HG03354 (cell line): ENCODE measurements at regions not wholly inside any gene's neighbourhood (a gene's known extent, or its start where the extent isn't known, plus 50 kb on each side); places are given as distances from the start of the nearest gene placed in this dataset.

Source experiments
- ATAC-seq: cut with Tn5 transposase; IDR thresholded peaks from one replicate; pipeline ENCODE4 v1.9.1; 2021; ENCODE audit warnings: mild to moderate bottlenecking; ENCODE audit not compliant: unreplicated experiment, poor library complexity, severe bottlenecking

GRCh38 chr3:83868909-83869567 lies 1089.8 kb upstream of the CADM2 start:
- ATAC-seq = no peak

DNA sequence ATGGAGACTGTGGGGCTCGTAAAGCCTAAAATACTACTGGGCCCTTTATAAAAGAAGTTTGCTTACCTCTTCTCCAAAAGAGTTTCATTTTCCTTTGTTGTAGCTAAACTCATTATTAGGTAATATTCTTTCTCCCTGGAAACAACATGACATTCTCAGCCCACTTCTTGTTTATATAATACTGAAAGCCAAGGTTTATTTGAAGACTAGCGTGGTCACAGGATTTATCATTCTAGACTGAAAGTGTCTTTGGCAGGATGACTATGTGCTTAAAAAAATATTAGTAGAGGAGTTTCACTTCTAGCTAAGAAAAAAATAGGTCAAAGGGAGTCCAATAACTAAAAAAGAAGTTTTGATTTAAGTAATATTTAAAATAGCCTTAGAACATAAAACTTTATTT lies 1085.2 kb upstream of the CADM2 start:
- ATAC-seq = no peak

DNA sequence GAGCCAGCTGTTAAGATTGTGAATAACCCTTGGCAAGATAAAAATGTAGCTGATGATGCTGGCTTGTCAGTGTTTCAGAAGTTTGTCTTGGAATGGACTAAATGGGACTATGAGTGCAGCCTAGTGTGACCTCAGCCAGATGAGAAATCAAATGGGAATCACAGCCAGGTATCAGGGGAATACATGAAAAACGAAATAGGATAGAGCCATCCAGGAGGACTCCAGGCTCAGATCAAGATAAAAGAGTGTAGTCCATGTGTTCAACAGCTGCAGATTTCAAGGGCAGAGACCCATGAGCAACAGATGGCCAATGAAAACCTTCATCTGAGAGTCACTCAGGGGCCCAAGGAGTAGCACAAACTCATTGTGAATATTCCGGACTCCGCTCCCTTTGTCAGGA lies 1080.9 kb upstream of the CADM2 start:
- ATAC-seq = no peak

- no peak for ATAC-seq
Observed at GRCh38 chr3:83882701-83883100, 1076.1 kb upstream of the CADM2 start.

GRCh38 chr3:83890039-83890762 lies 1068.6 kb upstream of the CADM2 start:
- no peak for ATAC-seq

GRCh38 chr3:83890763-83891135 lies 1068.0 kb upstream of the CADM2 start:
- no peak for ATAC-seq

DNA sequence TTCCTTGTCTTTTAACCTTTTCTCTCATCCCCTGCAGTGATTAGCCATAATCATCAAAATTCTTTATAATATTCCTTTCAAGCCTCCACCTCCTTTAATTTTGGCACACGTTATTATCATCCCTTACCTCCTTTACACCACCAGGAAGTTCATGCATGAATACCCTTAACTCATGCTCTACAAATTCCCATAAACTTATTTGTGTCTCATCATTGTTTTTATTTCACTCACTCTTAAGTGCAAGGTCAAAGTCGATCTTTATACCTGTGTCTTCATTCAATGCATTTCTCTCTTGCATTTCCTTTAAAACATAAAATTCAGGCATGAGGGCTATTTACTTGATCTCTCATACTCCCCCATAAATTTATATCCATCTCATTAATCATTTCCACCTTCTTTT lies 1064.6 kb upstream of the CADM2 start:
- ATAC-seq = no peak

- ATAC-seq = no peak
Observed at GRCh38 chr3:83895892-83896291, 1062.9 kb upstream of the CADM2 start.

DNA sequence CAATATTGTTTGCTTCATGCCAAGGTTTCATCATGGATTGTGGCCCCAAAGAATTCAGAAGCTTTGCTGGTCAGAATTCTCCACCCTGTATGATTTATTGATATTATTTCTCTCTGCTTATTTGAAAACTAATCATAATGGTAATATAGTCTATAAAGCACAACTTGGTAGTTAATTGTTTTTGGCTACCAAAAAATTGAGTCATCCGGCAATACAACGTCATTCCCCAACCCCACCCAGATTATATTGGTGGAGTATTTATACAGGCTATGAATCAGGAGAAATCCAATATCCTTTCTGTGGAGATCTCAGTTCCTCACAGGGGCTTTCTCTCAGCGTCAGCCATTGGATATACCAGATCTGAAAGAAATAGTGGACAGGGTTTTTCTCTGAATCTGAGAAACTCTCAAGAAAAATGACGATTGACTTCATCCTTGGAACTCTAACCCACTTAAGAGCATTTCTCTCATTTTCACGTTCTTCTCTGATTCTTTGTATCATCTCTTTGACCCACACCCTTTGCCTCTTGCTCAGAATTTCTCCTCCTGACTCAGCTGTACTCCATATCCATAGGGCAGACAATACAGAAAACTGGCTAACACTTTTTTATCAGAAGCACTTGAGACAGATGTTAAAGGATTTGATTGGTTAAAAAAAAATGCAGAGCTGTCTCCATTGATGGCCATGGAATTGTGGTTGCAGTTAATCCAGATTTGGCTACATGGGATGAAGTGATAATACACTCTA lies 1055.8 kb upstream of the CADM2 start:
- no peak for ATAC-seq

GRCh38 chr3:83913381-83913780 lies 1045.4 kb upstream of the CADM2 start:
- no peak for ATAC-seq

GRCh38 chr3:83926291-83926690 lies 1032.5 kb upstream of the CADM2 start:
- ATAC-seq = no peak

- ATAC-seq = no peak
Observed at GRCh38 chr3:83928391-83928790, 1030.4 kb upstream of the CADM2 start.

GRCh38 chr3:83928903-83929302 lies 1029.9 kb upstream of the CADM2 start:
- ATAC-seq = no peak

GRCh38 chr3:83934192-83935021 lies 1024.4 kb upstream of the CADM2 start:
- no peak for ATAC-seq

- no peak for ATAC-seq
Observed at GRCh38 chr3:83938491-83938890, 1020.3 kb upstream of the CADM2 start.

DNA sequence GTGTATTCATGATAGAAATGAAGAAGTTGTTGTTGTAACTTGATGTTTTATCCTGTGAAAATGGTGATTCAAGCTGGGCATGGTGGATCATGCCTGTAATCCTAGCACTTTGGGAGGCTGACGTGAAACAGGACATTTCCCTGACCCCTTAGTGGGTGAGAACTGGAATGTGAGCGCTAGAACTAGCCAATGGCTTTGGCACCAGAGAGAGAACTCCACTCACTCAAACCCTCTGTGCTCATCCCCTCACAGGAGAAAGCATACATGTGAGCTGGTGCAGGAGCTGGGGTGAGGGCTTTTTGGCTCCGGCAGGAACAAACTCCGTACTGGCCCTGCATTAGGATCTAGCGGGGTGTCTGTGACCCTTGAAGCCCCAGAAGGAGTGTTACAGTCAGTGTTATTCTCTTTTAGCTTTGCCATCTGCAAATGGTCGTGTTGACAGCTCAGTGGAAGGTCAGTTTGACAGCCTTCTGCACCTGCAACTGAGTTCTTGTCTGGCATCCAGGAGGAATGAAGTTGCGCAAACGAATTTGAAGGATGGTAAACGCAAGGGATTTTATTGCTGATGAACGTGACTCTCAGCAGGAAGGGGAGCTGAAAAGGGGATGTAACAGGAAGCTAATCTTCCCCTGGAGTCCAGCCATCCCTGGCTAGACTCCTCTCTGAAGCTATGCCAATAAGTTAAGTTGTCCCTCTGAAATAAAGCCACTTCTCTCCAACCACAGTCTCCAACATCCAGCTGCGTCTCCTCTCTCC lies 1016.6 kb upstream of the CADM2 start:
- no peak for ATAC-seq

DNA sequence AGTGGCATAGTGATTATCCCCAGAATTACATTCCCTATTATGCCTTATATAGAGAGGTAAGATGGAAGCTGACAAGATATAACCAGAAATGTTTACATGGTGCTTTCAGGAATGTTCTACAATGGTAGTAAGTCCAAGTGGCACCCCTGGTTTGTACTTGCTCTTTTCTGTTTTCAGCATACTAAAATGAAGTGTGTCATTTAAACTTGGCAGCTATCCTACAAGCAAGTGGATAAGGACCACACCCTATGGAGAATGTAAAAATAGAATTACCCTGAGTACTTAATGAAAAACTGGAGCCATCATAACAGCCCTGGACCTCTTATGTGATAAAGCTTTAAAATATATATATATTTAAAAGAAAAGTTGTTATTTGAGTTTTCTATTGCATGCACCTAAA lies 1012.7 kb upstream of the CADM2 start:
- ATAC-seq = no peak

DNA sequence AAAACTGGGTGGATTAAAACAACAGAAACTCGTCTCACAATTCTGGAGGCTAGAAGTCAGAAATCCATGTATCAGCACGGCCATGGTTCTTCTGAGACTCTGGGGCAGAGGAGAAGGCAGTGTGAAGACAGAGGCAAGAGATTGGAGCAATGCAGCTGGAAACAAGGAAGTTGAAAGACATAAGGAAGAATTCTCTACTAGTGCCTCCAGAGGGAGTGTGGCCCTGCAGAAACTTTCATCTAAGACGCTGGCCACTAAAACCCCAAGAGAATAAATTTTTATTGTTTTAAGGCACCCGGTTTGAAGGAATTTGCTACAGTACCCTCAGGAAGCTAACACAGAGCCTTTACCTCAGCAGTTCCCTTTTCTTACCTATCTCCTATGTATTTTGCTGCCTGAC lies 1012.2 kb upstream of the CADM2 start:
- no peak for ATAC-seq

DNA sequence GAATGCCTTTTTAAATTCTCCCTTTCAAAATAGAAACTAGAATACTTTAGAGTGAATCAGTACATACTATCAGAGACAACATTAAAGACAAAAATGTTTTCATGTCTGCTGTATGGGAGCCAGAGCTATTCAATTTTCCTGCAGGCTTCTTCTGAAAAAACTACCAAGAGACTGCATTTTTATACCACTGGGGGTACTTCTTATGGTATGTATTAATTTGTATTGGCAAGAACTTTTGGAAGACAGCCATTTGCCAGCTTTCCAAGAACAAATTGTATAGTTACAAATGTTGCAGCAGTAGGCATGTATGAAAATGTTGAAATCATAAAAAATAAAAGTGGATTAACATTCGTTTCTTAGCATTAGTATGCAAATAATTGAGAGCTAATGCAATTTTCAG lies 1010.0 kb upstream of the CADM2 start:
- ATAC-seq = no peak
